ENCODE measurements at regions not wholly inside any gene's neighbourhood (a gene's known extent, or its start where the extent isn't known, plus 50 kb on each side); places are given as distances from the start of the nearest gene placed in this dataset.

DNA sequence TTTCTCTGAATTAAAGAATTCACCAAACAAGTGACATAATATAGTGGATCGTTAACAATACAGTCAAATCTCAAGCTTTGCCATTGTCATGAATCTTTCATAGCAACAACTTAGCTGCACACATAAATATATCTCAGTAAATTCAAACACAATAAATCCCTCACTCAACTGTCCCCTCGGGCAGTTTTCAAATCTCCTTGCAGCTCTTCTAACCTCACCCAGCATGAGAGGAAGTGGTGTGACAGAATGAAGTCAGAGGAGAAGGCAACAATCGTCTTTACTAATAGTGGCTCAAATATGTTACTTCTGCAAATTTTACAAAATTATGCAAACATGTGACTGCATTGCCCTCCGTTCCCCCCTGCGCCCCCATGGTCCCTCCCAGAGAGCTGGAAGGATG lies 148.2 kb downstream of the RAP2A start:
- TF ChIP-seq DPF2 (CRISPR knock-in tag; IDR thresholded peaks at IDR 0.05; ENCODE audit: borderline replicate concordance, low read depth) (no peak), NCOA2 (CRISPR knock-in tag; IDR thresholded peaks at IDR 0.05) (no peak), CEBPB (IDR thresholded peaks at IDR 0.05; ENCODE audit: borderline replicate concordance, low read depth, low read length) (no peak), FOXM1 (CRISPR knock-in tag; IDR thresholded peaks at IDR 0.05) (no peak), ETS1 (CRISPR knock-in tag; IDR thresholded peaks at IDR 0.05) (no peak), FOXO1 (CRISPR knock-in tag; IDR thresholded peaks at IDR 0.05) (no peak), ZNF160 (CRISPR knock-in tag; IDR thresholded peaks at IDR 0.05) (no peak)
- TF ChIP-seq, protein P1, sequence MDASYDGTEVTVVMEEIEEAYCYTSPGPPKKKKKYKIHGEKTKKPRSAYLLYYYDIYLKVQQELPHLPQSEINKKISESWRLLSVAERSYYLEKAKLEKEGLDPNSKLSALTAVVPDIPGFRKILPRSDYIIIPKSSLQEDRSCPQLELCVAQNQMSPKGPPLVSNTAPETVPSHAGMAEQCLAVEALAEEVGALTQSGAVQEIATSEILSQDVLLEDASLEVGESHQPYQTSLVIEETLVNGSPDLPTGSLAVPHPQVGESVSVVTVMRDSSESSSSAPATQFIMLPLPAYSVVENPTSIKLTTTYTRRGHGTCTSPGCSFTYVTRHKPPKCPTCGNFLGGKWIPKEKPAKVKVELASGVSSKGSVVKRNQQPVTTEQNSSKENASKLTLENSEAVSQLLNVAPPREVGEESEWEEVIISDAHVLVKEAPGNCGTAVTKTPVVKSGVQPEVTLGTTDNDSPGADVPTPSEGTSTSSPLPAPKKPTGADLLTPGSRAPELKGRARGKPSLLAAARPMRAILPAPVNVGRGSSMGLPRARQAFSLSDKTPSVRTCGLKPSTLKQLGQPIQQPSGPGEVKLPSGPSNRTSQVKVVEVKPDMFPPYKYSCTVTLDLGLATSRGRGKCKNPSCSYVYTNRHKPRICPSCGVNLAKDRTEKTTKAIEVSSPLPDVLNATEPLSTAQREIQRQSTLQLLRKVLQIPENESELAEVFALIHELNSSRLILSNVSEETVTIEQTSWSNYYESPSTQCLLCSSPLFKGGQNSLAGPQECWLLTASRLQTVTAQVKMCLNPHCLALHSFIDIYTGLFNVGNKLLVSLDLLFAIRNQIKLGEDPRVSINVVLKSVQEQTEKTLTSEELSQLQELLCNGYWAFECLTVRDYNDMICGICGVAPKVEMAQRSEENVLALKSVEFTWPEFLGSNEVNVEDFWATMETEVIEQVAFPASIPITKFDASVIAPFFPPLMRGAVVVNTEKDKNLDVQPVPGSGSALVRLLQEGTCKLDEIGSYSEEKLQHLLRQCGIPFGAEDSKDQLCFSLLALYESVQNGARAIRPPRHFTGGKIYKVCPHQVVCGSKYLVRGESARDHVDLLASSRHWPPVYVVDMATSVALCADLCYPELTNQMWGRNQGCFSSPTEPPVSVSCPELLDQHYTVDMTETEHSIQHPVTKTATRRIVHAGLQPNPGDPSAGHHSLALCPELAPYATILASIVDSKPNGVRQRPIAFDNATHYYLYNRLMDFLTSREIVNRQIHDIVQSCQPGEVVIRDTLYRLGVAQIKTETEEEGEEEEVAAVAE (CRISPR knock-in tag; IDR thresholded peaks at IDR 0.05; ENCODE audit: borderline replicate concordance): no peak
